ENCODE measurements at regions not wholly inside any gene's neighbourhood (a gene's known extent, or its start where the extent isn't known, plus 50 kb on each side); places are given as distances from the start of the nearest gene placed in this dataset.

DNA sequence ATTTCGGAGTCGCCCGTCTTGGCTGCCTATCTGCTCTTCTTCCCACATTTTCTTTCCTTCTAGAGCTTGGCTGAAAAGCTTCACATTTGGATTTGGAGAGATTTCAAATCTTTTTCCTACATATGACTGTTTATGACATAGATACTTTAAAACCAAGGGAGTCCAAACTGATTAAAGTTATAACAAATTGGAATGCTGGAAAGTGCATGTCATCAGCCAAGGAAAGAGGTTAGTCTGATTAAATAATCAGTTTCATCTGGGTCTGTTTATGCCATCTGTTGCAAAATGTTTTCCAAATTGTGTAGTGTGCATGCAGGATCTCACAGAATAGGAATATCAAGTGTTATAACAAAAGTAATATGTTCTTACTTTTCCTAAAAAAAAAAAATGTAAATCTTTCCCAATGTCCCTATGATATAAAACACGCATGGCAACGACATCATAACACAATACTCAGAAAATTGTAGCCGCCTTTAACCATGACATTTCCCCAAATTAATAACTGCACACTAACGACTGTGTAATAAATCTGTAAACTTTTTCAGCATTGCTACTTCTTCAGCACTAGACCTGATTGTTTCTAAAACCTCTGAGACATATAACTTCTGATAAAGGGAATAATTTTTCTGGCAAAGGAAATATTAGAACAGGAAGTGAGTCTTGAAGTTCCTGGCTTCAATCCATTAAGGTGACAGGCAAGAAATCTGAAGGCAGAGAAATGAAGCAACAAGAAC is 230.2 kb upstream of the FOXQ1 start:
- no peak for DNase-seq

DNA sequence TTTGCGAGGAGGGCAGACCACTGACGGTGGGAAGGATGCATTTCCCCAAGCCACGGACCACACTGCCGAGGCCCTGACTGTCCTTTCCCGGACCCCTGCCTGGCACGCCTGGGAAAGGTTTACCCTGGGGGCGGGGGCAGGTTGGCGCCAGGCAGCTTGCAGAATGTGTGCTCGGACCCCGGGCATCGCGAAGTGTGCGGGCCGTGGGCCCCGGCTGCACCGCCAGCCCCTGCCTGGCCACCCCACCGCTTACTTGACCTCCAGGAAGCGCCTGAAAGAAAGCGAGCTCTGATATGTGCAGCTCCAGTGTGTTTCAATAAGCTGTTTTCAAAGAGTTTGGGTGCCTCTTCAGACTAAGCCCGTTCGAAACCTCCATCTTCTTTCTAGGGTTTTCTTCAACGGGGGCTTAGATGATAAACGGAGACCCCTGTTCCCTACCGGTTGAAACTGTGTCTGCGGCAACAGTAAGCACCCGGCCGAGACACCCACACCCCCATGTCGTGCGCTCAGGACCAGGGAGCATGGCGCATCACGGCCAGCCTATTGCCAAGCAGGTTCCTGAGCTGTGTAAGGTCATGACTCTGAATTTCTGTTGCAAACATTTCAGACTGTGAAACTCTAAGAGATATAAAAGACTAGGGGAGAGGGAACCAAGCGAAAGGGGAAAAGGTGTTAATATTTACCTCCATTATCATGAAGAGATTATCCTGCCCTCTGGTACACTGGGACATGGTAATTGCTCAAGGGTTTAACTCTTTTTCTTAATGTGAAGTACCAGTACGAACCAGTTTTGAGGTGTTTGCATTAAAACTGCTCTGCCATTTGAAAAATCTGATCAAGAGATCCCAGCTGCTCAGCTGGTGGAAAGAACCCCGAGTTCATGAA is 231.2 kb upstream of the FOXQ1 start:
- DNase-seq = no peak

DNA sequence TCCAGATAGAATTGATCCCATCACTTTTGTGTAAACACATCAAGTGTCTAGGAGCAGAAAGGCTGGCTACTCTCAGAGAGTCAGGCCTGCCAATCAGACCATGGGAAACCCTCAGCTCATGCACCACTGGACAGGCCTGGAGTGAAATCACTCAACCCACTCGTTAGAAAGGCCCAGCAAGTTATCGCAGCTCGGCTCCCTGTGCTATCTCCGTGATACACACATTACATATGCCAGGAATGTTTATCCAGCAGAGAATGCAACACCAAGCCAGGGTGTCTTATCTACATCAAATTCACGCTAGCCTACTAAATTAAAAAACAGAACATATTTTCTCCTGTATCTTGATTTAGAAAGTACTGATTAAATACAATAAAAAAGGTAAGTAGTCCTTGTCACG is 232.4 kb upstream of the FOXQ1 start:
- DNase-seq = no peak

DNA sequence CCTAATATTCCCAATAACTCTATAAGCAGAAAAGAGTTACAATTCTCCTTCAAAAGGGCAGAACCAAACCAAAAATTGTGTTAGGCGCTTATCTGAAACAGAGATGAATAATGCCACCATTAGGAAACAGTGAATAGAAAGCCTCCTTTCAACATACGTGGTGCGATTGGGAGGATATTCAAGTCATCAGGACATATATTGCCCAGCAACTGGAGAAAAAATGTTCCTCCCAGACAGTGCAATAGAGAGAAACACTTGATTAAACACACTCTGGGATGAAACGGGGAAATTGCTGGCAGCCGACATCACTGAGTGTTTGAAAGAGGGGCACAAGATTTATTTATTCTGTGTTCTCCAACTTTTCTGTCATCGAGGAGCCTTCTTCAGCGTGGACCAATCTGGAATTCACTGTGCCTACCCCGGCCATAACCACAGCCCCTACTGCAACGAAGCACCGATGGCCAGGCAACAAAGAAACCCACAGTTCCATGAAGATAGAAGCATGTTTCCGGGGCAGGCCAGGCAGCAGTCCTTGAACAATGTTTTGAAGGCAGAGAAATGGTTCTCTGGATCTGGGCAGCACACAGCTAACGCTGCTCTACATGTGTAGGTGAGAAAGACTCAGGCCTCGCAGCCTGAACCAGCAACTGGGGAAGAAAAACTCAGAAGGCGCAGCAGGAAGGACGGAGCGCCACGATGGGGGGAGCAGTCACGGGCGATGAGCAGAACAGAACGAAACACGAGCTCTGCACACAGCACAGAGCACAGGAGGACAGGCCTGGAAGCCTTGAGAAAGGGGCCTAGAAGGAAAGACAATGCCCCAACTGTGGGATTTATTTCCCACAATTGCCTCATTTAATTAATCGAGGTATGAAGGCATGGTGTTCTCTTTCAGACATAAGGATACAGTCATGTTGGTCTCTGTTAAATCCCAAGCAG is 234.2 kb upstream of the FOXQ1 start:
- no peak for DNase-seq

DNA sequence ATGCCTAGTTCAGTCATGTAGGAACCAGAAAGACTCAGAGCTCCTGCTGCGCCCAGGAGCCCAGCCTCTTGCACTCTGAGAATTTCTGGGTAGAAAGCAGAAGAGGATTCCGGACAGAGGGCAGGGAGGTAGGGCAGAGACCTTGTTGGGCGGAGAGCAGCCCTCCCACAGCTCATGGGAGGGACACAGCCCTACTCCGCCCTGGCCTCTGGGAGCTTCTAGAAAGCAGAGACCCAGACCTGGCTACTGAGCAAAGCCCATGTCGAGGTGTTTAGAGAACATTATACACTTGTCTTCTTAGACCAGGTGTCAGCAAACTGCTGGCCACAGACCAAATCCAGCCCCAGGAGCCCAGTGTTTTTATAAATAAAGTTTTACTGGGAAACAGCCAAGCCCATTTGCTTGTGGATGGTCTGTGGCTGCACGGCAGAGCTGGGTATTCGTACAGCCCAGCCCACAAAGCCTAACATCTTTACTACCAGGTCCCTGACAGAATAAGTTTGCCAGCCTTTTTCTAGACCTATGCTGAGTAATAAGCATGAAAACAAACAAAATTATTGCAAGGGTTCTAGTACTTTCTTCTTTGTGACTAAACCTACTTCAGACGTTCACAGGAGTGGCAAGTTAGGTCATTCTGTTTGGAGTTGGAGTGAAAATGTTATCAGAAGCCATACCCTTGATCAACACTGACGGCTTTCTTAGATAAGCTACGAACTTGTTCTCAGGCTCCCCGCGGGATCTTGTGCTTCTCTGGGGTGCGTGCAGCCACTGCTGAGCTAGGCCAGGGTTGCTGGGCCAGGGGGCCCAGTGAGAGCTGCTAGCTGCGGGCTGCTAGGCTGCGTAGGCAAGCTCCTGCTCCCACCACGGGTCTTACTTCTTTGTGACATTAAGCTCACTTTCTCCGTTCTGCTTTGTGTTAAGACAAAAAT is 235.1 kb upstream of the FOXQ1 start:
- no peak for DNase-seq

DNA sequence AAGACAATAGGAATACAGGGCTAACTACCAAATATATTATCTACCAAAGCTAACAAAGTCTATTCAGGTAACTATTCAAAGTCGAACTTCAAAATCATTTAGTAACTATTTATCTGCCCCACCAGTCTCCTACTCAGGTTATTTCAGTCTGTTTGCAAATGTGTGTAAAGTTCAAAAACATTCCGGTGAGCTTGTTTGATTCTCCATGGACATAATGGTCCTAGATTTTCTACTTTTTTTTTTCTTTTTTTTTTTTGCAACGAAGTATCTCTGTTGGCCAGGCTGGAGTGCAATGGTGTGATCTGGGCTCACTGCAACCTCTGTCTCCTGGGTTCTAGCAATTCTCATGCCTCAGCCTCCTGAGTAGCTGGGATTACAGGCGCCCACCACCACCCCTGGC is 236.0 kb upstream of the FOXQ1 start:
- no peak for DNase-seq

DNA sequence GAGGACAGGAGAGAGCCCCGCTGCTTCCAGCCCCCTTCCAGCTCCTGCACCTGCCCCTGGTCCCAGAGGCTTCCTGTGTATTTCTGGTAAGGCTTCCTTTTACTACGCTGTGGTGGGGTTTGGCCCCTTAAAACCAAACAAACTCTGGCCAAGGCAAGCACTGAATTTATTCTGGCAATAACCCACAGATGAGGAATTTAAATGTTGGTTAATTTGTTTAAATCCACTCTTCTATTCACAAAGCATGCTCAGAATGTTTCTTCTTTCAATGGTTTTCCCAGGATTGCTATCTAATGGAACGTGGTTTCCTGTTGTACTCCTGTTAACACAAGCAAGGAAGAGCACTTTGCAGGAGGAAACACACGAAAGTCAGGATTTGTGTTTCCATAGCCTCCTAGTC is 236.5 kb upstream of the FOXQ1 start:
- DNase-seq = no peak

DNA sequence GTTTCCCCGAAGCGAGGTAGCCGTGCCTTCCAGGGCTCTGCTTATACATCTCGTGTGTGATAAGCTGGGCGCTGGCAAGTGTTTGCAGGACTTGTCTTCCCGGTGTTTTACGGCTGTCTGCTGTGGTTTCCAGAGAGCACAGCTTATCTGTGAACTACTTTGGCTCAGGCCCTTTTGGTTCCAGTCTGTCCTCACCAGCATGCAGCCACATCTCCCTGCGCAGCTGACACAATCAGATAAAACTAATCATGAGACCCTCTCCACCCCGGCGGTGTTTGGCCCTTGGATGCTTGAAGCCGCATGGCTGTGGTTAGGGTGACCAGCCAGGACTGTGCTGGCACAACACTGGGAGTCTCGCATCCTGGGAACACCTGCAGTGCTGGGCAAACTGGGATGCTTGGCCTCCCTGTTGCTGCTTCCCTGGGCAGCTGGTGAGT is 241.8 kb upstream of the FOXQ1 start:
- no peak for DNase-seq

DNA sequence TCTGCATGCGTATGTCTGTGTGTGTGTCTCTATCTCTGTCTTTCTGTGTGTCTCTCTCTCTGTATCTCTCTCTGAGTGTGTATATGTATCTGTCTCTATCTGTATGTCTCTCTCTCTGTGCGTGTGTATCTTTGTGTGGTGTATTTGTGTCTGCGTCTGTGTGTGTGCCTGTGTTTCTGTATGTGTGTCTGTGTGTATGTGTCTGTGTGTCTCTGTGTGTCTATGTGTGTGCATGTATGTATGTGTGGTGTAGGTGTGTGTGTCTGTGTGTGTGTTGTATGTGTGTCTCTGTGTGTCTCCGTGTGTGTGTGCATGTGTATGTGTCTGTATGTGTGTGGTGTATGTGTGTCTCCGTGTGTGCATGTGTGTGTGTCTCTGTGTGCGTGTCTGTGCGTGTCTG is 243.0 kb upstream of the FOXQ1 start:
- DNase-seq = no peak

DNA sequence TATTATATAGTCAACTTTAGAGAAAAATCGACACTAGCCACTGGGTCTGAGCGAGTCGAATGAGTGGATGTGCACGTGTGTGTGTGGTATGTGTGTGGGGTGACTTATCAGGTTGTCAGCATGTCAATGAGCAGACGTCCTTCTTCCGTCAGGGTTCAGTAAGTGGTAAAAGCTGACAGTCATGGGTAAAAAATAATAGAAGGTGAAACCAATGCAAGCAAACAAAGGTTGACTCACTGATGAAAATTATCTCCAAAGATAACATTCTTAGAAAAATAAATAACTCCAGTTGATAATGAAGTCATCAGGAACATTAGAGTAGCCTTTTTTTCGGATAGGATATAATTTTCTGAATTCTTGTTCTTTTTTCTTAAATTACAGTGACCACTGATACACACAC is 243.8 kb upstream of the FOXQ1 start:
- no peak for DNase-seq

DNA sequence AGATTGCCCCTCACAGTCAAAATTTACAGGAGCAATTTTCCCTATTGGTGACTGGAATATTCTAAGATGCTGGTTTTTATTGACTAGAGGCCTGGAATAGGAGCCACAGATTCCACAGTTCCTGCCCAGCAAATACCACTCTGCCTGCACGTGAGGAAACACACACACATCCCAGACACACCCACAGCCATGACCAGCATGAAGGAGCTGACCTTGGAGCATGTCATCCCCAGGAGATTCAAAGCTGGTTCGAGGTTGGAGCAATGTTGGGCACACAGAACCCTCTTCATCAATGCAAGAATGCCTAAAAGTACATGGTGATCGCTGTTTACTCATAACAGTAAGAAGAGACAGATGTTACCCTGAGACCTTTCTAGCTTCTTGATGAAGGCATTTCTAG is 244.6 kb upstream of the FOXQ1 start:
- no peak for DNase-seq

DNA sequence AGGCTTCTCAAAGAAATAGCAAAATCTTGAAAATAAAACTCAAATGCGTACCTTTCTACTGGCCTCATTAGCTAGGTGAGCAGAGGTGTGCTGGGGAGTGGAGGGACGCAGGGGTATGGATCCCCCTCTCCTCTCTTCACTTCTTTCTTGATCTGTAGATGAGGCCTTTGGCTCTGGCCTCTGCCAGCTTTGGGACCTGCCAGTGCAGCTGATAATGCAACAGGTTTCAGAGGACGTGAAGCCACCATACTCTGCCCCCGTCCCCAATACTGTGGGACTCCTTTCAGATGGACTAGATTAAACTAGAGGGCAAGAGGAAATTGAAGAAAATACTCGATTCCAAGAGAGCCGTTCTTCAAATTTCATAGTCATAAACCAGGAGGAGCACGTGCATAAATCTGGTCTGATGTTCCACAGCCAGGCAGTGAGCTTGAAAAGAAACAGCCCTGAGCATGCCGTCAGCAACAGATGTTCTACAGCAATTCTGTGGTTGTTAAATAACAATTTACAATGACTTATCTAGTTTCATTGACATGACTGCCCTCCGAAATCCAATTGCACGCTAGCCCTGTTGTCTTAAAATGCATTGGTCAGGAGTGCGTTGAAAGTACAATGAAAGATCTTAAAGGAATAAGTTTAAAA is 245.3 kb upstream of the FOXQ1 start:
- DNase-seq = no peak

DNA sequence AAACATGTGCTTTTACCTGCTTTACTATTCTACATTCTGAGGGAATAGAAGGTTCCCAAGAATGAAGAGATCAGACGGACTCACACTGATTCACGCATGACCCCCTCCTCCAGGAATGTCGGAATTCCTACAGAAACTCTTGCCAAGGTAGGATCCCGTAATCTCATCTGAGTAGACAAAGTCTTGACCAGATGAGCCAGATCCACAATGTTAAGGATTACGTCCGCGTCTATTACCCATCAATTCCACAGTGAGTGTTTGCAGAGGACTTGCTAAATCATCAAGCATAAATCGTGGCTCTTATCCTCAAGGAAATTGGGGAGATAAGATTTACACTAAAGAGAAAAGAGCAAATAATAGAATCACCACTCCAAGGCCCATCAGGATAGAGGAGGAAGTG is 245.9 kb upstream of the FOXQ1 start:
- DNase-seq = no peak

DNA sequence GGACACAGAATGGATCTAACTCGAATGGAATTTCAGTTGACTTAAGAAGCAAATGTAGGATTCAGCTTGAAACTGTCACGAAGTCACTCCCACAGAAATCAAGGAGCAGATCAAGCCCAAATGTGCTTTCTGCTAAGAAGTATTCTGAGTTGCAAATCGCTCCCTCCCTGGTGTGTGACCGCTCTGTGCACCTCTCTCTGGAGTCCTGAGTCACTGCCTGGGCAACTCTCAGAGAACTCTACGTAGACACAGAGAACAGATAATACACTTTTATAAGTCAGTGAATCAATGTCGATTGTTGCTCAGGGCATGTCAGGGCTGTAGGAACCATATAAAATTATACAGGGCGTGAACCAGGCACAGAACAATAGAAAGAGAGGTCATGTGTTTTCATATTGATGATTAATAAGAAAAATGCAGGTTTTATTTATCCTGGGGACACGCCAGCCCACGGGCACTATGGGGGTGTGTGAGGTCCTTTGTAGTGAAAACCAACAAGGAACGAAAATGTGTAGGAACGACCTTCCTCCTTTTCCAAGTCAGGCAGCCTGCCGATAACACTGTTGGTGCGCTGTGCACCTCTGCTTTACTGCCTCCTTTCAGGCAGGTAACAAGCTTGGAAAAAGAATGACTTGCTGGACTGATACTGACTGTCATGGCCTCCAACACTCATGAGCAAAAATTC is 248.1 kb upstream of the FOXQ1 start:
- DNase-seq = no peak

DNA sequence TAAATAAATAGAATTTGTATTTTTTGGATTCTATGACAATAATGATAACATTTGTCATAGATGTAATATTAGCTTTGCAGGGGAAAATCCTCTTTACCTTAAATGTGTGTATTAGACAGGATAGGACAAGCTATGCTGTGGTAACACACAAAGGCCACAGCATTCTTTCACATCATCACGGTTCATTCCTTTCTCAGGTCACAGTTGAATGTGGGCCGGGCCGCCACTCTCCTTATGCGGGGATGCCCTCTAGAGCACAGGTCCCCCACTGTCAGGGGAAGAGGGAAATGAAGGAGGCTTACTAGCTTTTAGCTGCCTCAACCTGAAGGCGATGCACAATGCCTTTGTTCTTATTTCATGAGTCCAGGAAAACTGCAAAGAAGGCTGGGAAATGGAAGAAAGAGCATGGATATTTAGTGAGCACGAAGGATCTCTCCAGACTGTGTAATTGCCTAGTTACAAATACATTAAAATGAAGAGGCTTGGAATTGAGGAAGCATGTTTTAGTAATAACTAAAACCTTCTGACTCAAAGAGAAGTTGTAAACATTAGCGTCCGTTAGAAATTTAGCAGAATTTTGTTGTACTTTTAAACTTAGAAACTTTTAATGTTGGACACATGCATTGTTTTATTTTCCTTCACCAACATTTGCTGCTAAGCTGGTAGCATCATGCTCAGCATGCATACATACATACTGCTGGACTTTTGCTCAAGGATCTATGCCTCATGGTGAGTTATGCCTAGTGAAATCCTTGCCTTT is 248.9 kb upstream of the FOXQ1 start:
- no peak for DNase-seq

DNA sequence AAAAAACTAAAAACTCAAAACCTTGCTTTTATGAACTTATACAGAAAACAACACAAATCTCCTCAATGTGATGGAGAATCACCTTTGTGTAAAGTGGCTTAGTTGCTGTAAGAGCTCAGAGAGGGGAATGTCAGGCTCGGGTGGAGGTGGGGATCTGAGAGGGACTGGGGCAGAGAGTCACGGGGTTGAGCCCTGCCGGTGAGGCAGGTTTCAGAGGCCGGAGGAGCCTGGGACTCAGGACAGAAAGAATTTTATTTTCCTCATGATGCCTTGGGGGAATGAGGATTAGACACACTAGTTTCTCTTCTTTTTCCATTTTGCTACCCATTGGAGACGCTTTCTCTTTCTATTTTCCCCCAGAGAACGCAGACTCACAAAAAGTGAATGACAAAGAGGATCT is 252.3 kb upstream of the FOXQ1 start:
- no peak for DNase-seq

DNA sequence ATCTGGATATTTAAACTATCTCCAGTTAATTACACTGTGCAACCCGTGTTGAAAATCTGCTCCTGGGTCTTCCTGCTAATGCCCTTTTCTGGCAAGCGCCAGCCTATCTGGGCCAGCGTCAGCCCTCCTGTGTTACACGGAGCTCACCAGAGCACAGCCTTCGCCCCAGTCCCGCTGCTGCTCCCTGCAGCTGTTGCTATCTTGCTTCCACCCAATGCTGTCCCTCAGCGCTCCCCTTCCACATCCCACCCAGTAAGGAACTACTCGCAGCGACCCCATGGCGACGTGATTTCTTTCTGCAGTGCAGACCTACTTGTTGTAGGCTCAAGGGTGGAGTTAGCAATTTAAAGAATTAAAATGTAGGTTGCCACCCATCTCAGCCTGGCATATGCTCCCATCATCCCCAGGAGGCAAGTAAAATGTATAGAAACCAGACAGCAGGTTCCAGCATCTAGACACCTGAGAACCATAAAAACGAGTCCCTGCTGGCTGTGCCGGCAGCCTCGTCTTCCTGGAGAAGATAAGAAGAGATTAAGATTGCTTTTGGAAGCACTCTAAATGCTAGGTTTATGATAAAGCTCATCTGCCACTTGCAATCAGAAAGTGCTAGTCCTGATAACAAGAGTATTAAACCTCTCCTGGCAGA is 254.3 kb upstream of the FOXQ1 start:
- DNase-seq = no peak

DNA sequence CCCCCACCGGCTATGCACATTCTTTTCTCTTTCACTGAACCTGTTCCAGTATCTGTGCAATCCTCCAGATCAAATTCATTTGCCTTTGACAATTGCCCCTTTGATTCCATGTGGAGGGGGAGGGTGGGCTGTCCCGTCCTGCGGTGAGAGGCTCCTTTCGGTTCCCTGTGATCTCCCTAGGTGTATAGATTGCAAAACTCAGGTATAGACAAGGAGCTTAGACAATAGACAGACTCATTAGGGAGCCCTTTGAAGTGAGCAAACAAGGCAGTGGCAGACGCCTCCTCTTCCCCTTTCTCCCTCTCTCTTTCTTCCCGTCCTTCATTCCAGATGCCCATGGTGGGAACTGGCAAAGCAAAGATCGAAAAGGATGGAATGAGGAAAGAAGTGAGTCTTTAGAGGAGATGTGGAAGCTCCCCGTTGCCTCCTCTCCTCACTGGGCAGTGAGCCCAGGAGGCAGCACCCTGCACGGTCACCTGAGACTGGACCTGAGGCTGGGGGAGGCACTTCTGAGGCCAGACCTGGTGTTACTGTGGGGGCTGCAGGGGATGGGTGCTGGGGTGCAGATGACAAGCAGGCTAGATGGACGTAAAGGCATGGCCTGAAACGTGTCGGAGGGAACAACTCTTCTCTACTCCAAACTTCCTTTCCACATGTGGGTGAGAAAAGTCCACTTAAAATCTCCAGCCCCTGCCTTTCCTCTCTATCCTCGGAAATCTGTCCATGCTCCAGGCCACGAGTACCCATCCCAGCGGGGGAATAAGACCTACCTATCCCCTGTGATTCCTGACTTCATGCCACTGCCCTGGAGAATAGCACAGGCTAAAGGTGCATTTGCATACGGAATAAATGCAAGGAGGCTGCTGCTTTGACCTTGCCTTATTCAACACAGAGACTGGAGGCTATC is 256.6 kb upstream of the FOXQ1 start:
- no peak for DNase-seq

DNA sequence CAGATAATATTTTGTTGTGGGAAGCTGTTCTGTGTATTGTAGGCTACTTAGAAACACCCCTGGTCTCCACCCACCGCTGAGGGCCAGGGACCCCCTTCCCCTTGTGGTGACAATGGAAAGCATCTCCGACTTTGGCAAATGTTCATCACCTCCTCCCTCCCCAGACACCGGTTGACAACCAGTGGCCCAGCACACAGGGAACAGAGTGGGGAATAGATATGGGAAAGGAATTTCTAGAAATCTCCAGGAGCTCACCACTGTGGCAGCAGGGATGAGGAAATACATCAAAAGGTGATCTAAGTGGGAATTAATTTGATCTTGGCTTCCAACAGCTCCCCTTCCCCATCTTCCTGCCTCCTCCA is 257.3 kb upstream of the FOXQ1 start:
- DNase-seq = no peak

All from NCI-H2081 treated with DMSO at 0.1 percent for 48 hours (cell line).